Ovary (tissue), 3 donors: ENCODE measurements at regions not wholly inside any gene's neighbourhood (a gene's known extent, or its start where the extent isn't known, plus 50 kb on each side); places are given as distances from the start of the nearest gene placed in this dataset.

Experiments used
- CTCF ChIP-seq, 3 donors: fragments of 450-650 bp in 2 of 3; fragments of 200-600 bp in 1 of 3; IDR thresholded peaks; one replicate each; pipeline versions ENCODE4 v1.5.1 to v1.8.0; 2016 to 2022; ENCODE audit warnings: antibody characterized with exemption in 3 of 3, mild to moderate bottlenecking in 1 of 3
- EP300 ChIP-seq: sonication (generic); formaldehyde crosslinking; IDR thresholded peaks from one replicate; pipeline ENCODE4 v1.6.1; 2017; ENCODE audit warnings: antibody characterized with exemption
- POLR2A ChIP-seq: fragments of 450-650 bp; IDR thresholded peaks from one replicate; pipeline ENCODE4 v1.6.1; 2017; ENCODE audit warnings: antibody characterized with exemption, mild to moderate bottlenecking, moderate library complexity
- donor health status: DM: no; HTN: no; CAD: no.

DNA sequence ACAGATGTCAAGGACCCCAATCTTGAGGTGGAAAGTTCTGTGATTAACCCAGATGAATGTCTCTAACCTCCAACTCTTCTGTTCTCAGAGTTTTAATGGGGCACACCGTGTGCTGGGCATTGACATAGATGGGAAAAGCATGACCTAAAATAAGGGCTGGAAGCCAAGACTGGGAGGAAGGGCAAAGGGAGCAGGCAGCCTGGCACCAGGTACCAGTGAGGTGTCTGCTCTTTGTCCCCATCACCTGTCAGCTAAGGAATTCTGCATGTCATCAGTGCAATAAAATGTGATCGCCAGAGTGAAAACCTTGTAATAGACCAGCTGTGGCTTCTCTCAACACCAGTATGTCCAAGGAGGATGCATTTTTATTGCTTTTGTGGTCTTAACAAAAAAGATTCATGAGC lies 143.5 kb upstream of the TPM1 start:
- TF ChIP-seq CTCF (IDR thresholded peaks at IDR 0.05) (no peak), EP300 (no peak), POLR2A (no peak)
